GM12892 (cell line): ENCODE measurements at regions not wholly inside any gene's neighbourhood (a gene's known extent, or its start where the extent isn't known, plus 50 kb on each side); places are given as distances from the start of the nearest gene placed in this dataset.

ENCODE experiments used
- POLR2A ChIP-seq: IDR thresholded peaks from 2 replicates; pipeline ENCODE4 v1.6.1; 2011; ENCODE audit warnings: low read depth, low read length, control low read depth
- POLR2AphosphoS5 ChIP-seq: IDR thresholded peaks from 2 replicates; pipeline ENCODE4 v1.6.1; 2011; ENCODE audit warnings: low read depth, low read length, control low read depth
- TAF1 ChIP-seq: IDR thresholded peaks from 2 replicates; pipeline ENCODE4 v1.6.1; 2011; ENCODE audit warnings: low read depth, mild to moderate bottlenecking, control low read depth, low read length, borderline replicate concordance

GRCh38 chr12:34142430-34142829 is 120.1 kb downstream of the ALG10 start:
- no peak for TF ChIP-seq TAF1
- no peak for TF ChIP-seq POLR2A
- no peak for TF ChIP-seq POLR2AphosphoS5
